ENCODE measurements at regions not wholly inside any gene's neighbourhood (a gene's known extent, or its start where the extent isn't known, plus 50 kb on each side); places are given as distances from the start of the nearest gene placed in this dataset.

- TF ChIP-seq POLR2AphosphoS5 (IDR thresholded peaks at IDR 0.05; ENCODE audit: control insufficient read depth, insufficient read depth, low read depth, low read length) (no peak), TEAD4 (IDR thresholded peaks at IDR 0.05; ENCODE audit: low read length) (no peak), TEAD4 (CRISPR knock-in tag; IDR thresholded peaks at IDR 0.05; ENCODE audit: borderline replicate concordance) (no peak), DIDO1 (tag; IDR thresholded peaks at IDR 0.05; ENCODE audit: low read depth) (no peak), ZBED1 (IDR thresholded peaks at IDR 0.05) (no peak), NR3C1 (CRISPR knock-in tag; IDR thresholded peaks at IDR 0.05) (no peak), ZNF12 (CRISPR knock-in tag; IDR thresholded peaks at IDR 0.05) (no peak), RUNX1 (IDR thresholded peaks at IDR 0.05; ENCODE audit: low read depth) (no peak), NONO (IDR thresholded peaks at IDR 0.05; ENCODE audit: low read depth in 2 of 2, low read length in 1 of 2) (no peak)
Observed at GRCh38 chr14:61977217-61977616, 215.0 kb downstream of the SNAPC1 start (continued).

DNA sequence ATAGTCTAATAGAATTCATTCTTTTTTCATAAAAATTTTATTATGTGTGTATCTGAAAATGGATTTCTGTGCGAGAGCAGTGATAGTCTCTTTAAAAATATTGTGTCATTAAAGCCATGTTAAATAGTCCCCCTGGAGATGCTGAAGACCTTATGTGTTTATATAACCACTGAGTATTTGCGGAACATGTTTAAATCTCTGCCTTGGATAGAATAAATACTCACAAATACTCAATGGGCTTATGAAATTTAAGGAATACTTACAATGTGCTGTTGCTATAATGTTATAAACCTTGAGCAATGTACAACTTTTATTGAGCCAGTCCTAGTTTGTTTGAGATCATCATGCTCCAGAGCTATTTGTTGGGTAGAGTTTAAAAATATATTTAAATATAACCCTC, 226.0 kb downstream of the SNAPC1 start:
- POLR2A ChIA-PET: no interaction called here
- in situ Hi-C loops (cut with MboI) (no loop called here), intact Hi-C loops (cut with micrococcal nuclease) (no loop called here)
- no peaks in the 10 kb centered on the region for H3K79me2 ChIP-seq (ENCODE audit: control insufficient read depth, insufficient read depth, low read length)
- FAIRE-seq: no peak
- no peak for TF ChIP-seq ZNF318 (IDR thresholded peaks at IDR 0.05; ENCODE audit: borderline replicate concordance in 1 of 2, low read depth in 1 of 2)
- TF ChIP-seq RBM22 (IDR thresholded peaks at IDR 0.05; ENCODE audit: low read depth, low read length, poor library complexity, severe bottlenecking): no peak
- no peaks in the 10 kb centered on the region for H3K27me3 ChIP-seq (ENCODE audit: control insufficient read depth in 2 of 2, insufficient read depth in 2 of 2, low read length in 2 of 2)
- 4% methylated on average over 2 of the region's 2 CpGs for WGBS (ENCODE audit: insufficient coverage, low coverage, missing lambda C conversion rate)
- H3K9me3 ChIP-seq (replicated peaks; ENCODE audit: control insufficient read depth, insufficient read depth, low read depth, low read length): no peaks in the 10 kb centered on the region
- H2AFZ ChIP-seq (ENCODE audit: low read depth, low read length): no peak overlapping the region
- H3K27ac ChIP-seq (ENCODE audit: extremely low read depth, low read depth, low read length): no peak overlapping the region
- H3K9ac ChIP-seq (ENCODE audit: insufficient read depth in 1 of 2, low read depth in 2 of 2, low read length in 2 of 2): no peak overlapping the region
- no TSS peak for BruUV-seq (replicated peaks)
- CTCF ChIA-PET (ENCODE audit: low intra/inter-chr PET ratio): no interaction called here
- no peaks in the 10 kb centered on the region for H3K4me1 ChIP-seq (replicated peaks in 1 of 2; ENCODE audit: control insufficient read depth in 2 of 2, insufficient read depth in 2 of 2, low read length in 2 of 2)
- no peak overlapping the region for H3K4me3 ChIP-seq
- DNase-seq (ENCODE audit: extremely low read depth in 1 of 4, low spot score in 3 of 4): no peak
- H3K36me3 ChIP-seq (ENCODE audit: control insufficient read depth, insufficient read depth, low read length): no peaks in the 10 kb centered on the region
- no peak overlapping the region for H3K4me2 ChIP-seq (ENCODE audit: insufficient read depth, low read length)
- no peaks in the 10 kb centered on the region for H3K9me1 ChIP-seq (ENCODE audit: control insufficient read depth, insufficient read depth, low read length)
- ATAC-seq: no peak
- H4K20me1 ChIP-seq (replicated peaks; ENCODE audit: control insufficient read depth, insufficient read depth, low read length): no peaks in the 10 kb centered on the region
